HG03575 (cell line): ENCODE measurements at regions not wholly inside any gene's neighbourhood (a gene's known extent, or its start where the extent isn't known, plus 50 kb on each side); places are given as distances from the start of the nearest gene placed in this dataset.

Source experiments
- ATAC-seq: cut with Tn5 transposase; IDR thresholded peaks from one replicate; pipeline ENCODE4 v1.9.1; 2021; ENCODE audit not compliant: unreplicated experiment, insufficient number of reproducible peaks, low FRiP score; ENCODE audit errors: extremely low read depth

DNA sequence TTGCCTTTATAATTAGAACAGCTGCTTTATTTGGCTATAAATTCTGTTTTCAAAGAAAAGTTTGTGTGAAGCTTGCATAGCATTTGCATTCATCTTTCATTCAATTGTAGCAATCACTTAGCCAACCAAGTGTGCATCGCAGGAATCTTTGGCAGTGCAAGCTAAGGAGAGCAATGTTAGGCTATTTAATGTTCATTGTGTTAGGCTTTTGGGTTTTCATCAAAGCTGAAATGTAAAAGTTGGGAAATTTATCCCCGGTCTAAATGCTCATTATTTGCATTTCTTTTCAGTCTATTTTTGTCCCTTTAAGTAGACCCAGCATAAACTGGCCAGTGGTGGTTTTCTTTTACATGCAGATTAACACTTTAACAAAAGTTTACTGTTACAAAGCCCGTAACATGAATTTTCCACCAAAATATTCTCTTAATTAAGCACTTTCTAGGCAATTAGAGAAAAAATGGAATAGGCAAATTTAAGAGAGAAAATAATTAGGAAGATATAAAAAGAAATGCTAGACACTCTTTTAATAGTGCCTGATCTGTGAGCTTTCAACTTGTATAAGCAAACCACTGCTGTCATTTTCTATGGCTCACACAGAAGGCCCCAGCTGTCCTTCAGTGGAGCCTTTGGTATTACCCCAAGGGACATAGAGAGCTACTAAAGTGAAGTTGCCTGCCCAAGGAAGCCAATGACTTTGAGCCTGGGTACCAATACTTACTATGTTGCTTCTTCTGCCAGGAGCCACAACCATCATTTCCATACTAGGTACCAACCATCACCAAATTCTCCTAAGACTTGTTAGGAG lies 898.9 kb upstream of the SEL1L start:
- no peak for ATAC-seq

DNA sequence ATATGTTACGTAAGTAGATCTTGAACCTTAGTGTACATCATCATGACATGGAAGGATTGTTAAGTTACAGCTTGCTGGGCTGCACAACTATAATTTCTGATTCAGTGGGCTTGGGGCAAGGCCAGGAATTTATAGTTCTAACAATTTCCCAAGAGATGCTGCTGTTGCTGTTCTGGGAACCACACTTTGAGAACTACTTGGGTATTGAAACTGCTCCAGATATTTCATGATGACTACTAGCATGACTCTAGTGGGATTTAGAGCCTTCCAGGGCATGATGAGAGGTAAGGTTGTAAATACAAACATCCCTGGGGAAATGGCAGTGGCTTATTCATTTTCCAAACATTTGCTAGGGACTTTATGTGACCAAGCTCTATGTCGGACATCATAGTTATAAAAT lies 904.8 kb upstream of the SEL1L start:
- no peak for ATAC-seq

DNA sequence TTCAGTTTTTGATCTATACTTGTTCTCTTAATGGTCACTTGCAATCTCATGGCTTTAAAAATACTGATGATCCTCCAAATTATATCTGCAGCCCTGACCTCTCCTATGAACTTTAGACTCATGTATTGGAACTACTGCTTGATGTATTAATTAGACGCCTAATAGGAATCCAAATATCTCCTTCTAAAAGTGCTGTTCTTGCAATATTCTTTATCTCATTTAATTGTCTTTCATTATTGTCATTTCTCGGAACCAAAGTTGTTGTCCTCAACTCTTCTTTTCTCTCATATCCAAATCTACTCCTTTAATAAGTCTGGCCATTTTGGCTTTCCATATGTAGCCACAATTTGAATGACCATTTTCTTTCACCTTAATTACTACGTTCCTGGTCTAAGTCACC lies 907.6 kb upstream of the SEL1L start:
- ATAC-seq, result no peak

DNA sequence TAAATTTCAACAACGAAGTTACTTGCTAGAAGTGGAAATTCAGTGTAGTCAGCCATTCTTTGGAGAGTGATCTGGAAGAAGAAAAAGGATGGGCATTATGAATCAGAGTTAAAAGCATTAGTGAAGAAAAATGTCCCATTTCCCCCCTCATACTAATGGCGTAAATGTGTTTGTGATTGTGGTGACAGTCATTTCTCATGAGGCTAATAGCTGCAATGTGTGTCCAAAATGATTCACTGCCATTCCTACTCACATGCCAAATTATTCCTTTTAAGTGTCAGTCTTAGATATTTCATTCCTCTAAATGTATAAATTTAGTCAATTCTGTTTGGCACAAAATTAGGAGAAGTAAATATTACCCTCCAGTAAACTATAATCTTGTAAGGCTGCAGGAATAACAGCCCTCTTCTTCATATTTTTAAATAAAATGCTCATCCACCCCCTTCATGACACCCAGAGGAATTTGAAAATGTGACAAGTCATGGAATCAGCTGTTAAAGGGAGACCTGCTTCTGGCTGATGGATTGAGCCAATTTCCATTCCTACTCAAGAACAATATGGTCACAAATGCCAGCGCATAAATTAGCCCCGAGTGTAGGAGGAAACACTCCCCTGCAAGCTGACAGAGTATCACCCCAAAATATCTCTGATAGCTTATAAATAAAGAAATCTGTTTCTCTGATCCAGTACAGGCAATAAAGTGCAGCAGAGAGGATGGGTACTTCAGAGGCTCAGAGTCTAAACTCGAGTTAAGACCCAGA lies 912.3 kb upstream of the SEL1L start:
- no peak for ATAC-seq

DNA sequence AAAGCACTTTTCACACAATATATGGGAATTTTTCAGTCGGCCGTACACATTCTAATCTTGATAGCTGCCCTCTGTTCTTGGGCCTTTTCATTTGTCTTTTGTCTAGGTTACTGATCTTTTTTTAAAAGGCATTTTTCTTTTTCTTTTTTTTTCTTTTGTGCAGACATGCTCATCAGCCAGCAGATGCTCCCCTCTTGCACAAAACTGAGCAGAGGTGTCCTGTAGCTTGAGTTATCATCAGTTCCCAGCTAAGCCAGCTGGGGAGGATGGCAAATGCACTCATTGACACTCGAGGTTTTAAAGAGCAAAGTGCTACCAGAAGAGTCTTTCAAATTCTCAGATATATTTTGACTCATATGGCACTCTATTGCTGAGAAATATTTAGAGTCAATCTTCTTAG lies 913.9 kb upstream of the SEL1L start:
- no peak for ATAC-seq

DNA sequence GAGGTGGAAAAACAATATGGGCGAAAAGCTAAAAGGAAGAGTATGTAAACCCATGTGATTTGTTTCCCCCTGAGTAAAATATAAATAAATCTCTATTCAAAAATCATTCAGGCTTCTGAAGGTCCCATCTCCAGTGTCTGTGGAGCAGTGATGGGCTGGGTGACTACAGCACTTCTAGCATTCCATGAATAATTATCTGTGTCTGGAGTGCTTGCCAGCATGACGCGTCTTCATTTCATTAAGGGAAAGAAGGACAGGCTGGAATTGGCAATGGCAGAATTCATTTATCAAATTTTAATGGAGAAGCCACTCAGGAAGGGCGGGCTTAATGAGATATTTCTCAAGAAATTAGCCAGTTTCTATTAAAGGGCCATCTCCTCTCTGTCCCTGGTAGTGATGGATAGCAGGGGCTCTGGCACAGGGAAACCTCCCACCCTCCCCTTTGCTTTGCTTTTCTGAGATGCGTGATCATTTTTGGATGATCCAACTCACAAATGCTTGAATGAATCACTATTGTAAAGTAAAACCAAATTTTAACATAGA lies 916.3 kb upstream of the SEL1L start:
- no peak for ATAC-seq

DNA sequence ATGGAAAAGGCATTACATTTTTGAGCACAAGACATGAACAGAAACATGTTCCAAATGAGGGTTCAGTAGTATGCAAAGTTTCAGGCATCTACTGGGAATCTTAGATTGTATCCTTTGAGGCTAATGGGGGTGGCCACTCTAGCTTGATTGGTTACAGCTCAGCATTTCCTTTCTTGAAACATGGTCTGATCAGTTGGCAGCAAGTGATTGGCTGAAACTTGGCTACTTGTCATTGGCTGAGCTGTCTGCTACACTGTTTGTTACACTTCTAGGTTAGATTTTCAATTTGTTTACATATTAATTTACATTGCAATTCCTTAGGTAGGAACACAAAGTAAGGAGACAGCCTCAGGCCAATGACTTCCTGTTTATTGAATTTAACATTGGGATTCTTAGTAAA lies 918.0 kb upstream of the SEL1L start:
- ATAC-seq, result no peak

DNA sequence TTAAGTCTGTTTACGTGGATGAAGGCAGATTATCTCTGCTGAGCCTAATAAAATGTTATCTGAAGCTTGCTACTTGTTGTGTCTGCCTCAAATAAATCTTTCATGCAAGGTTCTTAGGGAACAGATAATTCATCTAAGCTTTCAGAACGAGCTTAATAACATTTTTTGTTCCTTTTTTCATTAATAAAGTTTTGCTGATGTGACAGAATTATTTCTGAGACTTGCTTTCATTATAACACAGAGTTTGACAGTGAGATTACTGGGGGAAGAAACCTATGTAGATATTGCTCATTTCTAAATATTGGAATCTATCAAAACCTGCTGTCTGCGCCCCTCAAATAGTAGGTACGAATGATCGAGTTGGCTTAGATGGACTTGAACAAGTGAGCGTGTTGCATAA lies 948.7 kb upstream of the SEL1L start:
- ATAC-seq, result no peak

DNA sequence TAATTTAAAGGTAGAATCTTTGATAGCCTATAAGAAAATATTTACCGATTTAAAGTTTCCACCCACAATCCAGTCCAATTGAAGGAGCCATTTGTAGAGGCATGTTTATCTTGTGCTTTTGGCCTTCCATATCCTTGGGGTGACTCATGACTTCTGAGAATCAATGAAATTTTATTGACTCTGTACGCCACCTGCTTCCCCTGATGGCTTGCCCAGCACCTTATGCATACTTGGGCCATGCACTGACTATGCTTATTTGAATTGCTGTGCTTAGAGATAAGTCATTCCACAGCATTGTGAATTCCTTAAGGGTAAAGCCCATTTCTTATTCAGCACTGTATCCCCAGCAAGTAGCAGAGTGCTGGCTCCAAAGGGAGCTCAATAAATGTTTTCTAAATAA lies 954.8 kb upstream of the SEL1L start:
- ATAC-seq, result no peak

DNA sequence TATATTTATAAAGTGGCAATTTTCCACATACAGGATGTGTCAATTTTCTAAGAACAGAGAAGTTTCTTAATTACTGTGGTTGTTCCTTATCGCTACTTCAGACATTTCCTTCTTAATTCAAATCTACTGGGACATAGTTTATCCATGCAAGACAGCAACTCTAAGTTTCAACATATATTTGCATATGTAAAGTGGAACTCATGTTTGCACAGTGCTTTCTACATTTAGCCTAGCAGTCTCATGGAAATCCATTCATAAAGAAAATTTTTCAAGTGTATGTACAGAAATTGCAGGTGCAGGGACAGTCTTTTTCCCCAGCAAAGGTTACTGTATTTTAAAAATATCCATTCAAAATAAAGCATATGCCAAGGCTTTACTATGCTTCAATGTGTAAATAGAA lies 956.7 kb upstream of the SEL1L start:
- no peak for ATAC-seq

DNA sequence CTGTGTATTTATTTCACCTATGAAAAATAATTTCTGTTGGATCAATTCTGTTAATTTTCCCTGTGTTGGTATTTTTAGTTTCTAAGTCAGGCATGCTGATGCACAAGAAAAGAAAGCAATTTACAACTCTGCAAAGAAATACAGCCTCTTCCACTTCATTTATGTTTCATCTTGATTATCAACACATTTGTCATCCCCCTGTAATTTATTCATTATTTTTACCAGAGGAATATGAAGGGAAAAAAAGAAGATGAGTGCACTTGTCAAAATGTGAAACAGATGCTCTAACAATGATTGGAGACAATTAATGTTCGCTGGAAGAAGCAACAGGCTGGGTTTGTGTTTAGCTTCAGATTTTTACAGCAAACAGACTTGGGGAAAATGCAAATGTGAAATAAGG lies 958.5 kb upstream of the SEL1L start:
- no peak for ATAC-seq

DNA sequence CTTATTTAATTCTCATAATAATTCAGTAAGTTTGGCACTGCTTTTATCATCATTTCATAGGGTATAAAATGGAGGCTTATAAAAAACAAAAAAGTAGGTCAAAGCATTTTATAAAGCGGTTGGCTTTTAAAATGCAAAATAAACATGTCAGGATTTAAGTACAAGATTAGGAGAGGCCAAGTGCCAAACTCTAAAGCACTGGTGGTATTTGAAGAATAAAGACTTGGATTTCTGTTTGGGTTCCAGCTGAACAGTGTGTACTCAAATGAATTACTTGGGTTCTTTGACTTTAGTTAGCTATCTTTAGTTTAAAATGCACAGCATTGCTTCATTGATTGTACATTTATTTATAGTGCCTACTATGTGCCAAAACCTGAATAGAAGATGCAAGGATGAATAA lies 966.6 kb upstream of the SEL1L start:
- ATAC-seq, result no peak

DNA sequence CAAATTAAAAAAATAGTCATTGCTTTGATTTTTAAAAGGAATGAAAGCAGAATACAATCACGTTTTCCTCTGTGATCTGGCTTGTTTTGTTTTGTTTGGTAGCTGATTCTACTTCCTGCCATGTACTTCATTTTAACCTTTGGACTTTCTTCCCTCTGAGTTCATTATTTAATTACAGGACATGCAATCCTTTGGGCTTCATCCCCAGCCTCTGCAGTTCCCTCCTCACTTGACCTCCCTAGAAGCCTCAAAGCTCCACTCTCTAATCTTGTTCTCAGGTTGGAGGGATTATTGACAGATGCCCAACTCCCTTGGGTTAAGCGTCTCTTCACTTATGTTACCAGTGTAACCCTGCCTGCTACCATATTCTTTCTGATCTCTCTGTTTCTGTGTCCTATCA lies 967.9 kb upstream of the SEL1L start:
- no peak for ATAC-seq

DNA sequence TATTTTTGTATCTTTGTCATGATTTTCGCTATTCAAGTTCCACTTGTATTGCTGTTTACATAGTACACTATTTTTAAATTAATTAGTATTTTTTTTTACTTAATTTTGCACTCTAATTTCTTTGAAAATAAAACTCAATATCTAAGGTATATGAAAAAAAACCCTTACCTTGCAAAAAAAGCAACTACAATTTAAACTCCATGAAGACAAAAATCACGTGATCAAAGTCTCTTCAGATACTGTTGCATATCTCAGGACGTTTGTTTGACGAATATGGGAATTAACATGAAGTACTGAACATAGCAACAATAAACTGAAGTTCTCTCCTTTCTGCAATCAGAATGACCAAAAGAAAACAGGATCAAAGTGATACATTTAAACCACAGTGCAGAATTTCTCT lies 968.4 kb upstream of the SEL1L start:
- ATAC-seq, result no peak

DNA sequence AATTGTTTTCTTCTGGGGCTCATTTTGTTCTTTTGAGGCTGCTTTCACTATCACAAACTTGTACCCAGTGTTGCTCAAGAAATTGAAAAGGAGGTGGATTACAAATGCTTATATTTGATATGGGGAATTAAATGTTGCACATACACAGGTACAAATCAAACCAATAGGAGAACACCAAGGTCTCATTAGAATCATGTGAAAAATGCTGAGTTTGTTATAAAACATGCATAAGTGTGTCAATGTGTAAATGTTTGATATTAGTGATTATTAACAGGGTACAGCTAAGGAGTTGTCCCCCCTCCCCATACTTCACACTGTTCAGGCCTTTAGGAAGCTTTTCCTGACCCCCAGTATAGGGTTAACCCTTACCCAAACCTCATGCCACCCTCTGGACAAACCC lies 971.2 kb upstream of the SEL1L start:
- no peak for ATAC-seq

DNA sequence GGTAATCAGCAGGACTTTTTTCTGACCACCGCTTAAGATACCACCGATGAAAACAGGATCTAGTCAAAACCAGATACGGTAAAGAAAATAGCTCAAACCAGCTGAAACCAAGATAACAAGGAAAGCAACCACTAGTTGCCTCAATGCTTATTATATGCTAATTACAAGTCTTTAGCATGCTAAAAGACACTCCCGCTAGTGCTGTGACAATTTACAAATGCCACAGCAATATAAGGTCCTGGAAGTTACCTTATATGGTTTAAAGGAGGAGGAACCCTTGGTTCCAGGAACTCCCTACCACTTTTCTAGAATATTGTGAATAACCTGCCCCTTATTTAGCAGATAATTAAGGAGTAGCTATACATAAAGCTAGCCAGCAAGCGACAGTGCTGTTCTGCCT lies 976.4 kb upstream of the SEL1L start:
- no peak for ATAC-seq

DNA sequence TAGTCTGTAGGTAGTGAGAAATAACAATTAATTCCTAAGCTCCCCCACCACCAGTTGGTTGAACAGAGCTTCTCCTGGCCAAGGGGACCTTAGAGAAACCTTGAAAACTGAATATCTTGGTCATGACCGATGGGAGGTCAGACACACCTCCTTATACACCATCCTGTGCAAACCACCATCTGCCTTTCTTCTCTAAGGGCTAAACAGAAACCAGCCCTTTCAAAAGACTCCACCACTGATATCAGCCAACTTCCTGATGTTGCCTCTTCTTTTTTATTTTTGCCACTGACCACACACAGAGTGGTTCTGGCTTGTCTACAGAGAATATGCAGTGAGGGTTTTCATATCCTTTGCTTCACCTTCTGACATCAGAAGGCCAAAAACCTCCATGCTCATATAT lies 977.7 kb upstream of the SEL1L start:
- no peak for ATAC-seq

DNA sequence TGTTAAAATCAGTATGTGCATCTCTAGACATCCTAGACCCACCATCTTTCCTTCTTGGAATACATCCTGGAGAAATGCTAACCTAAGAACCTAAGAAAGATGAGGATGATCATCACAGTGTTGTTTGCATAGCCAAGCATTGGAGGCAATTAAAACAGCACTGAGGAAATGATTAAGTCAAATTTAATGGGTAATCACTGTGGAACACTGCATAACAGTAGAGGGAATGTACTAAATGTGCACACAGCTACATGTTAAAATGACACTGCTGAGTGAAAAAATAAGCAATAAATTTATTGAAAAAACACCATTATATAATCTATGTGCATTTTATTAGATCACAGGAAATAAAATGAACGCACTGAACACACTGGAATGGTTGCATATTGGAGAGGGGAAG lies 987.1 kb upstream of the SEL1L start:
- no peak for ATAC-seq

DNA sequence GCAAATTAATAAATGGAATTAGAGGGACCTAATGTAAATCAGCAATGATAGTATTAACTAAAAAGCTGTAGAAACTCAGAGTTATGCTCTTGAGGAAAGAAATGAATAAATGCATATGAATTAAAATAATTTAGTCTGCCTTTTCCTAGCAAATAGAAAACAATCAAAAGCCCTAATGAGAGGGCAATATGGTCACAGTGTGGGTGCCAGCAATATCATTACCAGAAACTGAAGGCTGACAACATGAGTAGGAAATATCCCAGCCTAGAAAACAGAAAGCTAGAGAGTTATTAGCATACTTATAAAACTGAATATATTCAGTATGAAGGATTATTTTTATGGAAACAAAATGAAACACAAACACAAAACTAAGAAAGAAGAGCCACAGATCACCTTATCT lies 987.5 kb upstream of the SEL1L start:
- ATAC-seq, result no peak

DNA sequence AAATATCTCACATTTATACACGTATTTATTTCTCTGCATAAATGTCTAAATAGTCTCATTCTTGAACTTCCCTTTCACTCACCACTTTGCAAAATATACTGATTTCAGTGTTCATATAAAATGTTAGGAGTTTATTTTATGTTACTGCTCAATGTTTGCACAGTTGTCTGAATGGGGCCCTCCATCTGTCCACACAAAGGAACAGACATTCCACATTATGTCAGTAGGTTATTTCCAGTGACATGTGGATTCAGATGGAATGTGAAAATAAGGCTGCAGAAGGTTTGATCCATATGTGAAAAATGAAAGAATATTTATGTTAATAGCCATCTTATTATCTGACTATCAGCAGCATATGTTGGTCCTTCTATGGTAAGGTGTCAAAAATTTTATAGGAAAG lies 994.4 kb upstream of the SEL1L start:
- ATAC-seq, result no peak
